Cardiac muscle cell (in vitro differentiated cells and primary cell): ENCODE measurements at regions not wholly inside any gene's neighbourhood (a gene's known extent, or its start where the extent isn't known, plus 50 kb on each side); places are given as distances from the start of the nearest gene placed in this dataset.

ENCODE experiments used
- DNase-seq, 2 donors: peaks; one replicate each; pipeline versions ENCODE4 v3.0.0 to v3.0.0-alpha.2; 2010 to 2017; ENCODE audit warnings: low read depth in 1 of 2, low spot score in 1 of 2
- H3K27ac ChIP-seq: fragments of 200-600 bp; sonication (generic); 2 replicates; pipeline ENCODE4 v1.5.1; 2016
- H3K27me3 ChIP-seq: fragments of 200-600 bp; sonication (generic); 2 replicates; pipeline ENCODE4 v1.6.0; 2016; ENCODE audit warnings: control low read depth
- H3K36me3 ChIP-seq: fragments of 200-600 bp; sonication (generic); 2 replicates; pipeline ENCODE4 v1.5.1; 2016; ENCODE audit warnings: control low read depth
- H3K4me1 ChIP-seq: fragments of 200-600 bp; sonication (generic); 2 replicates; pipeline ENCODE4 v1.8.1; 2017; ENCODE audit warnings: low read depth, mild to moderate bottlenecking, mixed run types
- H3K4me3 ChIP-seq: fragments of 200-600 bp; sonication (generic); 2 replicates; pipeline ENCODE4 v1.5.1; 2016; ENCODE audit warnings: mild to moderate bottlenecking
- H3K9me3 ChIP-seq: fragments of 200-600 bp; sonication (generic); 2 replicates; pipeline ENCODE4 v1.5.1; 2017; ENCODE audit warnings: low read depth, mild to moderate bottlenecking, control low read depth
- TF ChIP-seq, protein P1 (sequence below): IDR thresholded peaks from 2 replicates; pipeline ENCODE4 v1.5.1; 2012; ENCODE audit warnings: low read depth, mild to moderate bottlenecking, low read length

DNA sequence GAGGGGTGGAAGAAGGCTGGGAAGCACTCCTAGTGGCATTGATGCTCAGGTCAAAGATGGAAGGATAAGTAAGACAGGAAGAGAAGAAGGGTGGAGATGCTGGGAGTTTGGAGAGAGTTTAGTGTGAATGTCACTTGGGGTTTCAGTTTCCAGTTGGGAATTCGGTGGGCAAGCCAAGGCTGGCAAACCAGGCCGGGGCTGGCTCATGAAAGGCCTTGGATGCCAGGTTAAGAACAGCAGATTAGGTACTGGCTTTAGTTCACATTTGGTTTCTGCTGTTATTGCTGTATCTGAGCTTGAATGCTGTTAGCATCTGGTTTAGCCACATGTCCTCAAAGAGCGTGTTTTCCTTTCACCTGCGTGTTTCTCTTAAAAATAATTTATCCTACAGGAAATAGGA lies 69.6 kb downstream of the BLID start:
- H3K27ac ChIP-seq = no peak overlapping the region
- H3K4me3 ChIP-seq = no peak overlapping the region
- TF ChIP-seq, protein P1, sequence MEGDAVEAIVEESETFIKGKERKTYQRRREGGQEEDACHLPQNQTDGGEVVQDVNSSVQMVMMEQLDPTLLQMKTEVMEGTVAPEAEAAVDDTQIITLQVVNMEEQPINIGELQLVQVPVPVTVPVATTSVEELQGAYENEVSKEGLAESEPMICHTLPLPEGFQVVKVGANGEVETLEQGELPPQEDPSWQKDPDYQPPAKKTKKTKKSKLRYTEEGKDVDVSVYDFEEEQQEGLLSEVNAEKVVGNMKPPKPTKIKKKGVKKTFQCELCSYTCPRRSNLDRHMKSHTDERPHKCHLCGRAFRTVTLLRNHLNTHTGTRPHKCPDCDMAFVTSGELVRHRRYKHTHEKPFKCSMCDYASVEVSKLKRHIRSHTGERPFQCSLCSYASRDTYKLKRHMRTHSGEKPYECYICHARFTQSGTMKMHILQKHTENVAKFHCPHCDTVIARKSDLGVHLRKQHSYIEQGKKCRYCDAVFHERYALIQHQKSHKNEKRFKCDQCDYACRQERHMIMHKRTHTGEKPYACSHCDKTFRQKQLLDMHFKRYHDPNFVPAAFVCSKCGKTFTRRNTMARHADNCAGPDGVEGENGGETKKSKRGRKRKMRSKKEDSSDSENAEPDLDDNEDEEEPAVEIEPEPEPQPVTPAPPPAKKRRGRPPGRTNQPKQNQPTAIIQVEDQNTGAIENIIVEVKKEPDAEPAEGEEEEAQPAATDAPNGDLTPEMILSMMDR = no peak
- H3K4me1 ChIP-seq = no peaks in the 10 kb centered on the region
- H3K27me3 ChIP-seq = no peaks in the 10 kb centered on the region
- H3K9me3 ChIP-seq = no peaks in the 10 kb centered on the region
- no peak for DNase-seq
- H3K36me3 ChIP-seq = no peaks in the 10 kb centered on the region

DNA sequence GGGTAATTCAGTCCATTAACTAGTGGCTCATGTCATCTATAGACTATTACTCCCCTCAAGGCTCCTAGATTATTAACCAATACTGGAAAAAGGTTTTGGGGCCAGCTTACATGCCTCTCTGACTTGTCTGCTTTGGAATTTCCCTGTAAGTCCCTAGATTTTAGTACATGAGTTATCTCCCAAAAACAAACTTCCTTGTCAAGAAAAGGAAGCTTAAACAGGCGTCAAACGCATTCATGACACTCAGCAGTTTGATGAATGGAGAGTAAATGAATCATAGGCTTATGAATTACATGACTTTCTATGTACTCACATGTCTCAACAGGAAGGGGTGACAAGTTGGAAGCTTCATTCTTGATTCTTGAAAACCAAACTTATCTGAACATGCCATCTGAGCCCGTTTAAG lies 70.8 kb downstream of the BLID start:
- Histone ChIP-seq H3K9me3 (no peaks in the 10 kb centered on the region), H3K4me3 (no peak overlapping the region), H3K4me1 (no peaks in the 10 kb centered on the region), H3K27ac (no peak overlapping the region), H3K27me3 (no peaks in the 10 kb centered on the region), H3K36me3 (no peaks in the 10 kb centered on the region)
- peak in 1 of 2 donors; percentile 74 for DNase-seq
- TF ChIP-seq, protein P1 = no peak

DNA sequence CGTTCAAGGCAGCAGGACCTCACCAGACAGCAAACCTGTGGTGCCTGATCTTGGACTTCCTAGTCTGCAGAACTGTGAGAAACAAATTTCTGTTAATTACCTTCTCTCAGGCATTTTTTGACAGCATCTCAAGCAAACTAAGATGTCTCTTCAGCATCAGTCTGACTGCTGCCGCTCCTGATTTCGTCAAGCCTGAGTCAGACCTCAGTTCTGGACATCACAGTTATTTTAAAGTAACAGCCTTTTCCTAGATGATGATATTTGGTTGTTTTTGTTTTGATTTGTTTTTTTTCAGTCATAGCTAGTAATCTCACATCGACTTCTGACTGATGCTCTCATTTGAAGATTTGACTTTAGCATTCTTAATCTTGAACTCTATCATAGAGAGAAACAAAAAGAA lies 71.9 kb downstream of the BLID start:
- Histone ChIP-seq H3K4me3 (no peak overlapping the region), H3K27ac (no peak overlapping the region), H3K9me3 (no peaks in the 10 kb centered on the region), H3K4me1 (no peaks in the 10 kb centered on the region), H3K36me3 (no peaks in the 10 kb centered on the region), H3K27me3 (no peaks in the 10 kb centered on the region)
- TF ChIP-seq, protein P1 = no peak
- DNase-seq = no peak

DNA sequence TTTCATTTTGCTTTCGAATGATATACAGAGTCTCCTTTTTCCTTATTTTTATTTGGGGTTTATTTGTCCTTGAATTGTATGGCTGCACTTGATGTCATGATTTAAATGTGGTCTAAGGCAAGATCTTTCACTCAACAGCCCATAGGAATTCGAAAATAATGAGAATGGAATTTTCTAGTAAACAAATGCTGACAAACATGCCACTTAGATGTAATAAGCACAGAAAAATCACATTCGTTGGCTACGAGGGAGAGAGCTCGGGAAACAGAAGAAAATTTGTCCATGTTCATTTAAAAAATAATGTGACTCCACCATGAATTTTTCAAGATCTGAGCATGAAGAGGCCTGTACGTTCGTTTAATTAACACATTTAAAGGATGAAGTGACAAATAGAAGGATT lies 73.0 kb downstream of the BLID start:
- H3K27me3 ChIP-seq = no peaks in the 10 kb centered on the region
- no peak overlapping the region for H3K27ac ChIP-seq
- no peak for DNase-seq
- H3K4me3 ChIP-seq = no peak overlapping the region
- no peaks in the 10 kb centered on the region for H3K4me1 ChIP-seq
- TF ChIP-seq, protein P1 = no peak
- H3K9me3 ChIP-seq = no peaks in the 10 kb centered on the region
- no peaks in the 10 kb centered on the region for H3K36me3 ChIP-seq

DNA sequence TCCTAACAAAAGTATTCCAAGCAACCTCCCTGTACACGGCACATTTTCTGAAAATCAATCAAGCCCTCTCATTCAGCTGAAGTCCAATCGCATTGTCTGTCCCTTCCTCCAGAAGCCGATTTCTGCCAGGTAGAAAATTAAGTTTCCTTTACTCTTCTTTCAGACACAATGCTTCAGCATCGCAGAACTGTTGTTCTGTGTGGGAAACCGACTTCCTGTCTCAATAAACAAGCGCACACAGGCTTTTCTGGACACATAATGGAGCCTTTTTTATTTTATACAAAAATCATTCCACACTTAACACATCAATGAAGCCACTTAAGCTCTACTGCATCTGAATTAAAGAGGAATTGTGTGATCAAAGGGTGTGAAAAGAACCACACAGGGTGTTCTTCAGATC lies 75.6 kb downstream of the BLID start:
- peak in 1 of 2 donors; percentile 22 for DNase-seq
- no peak overlapping the region for H3K4me3 ChIP-seq
- TF ChIP-seq, protein P1 = no peak
- no peaks in the 10 kb centered on the region for H3K27me3 ChIP-seq
- H3K36me3 ChIP-seq = no peaks in the 10 kb centered on the region
- no peaks in the 10 kb centered on the region for H3K9me3 ChIP-seq
- no peak overlapping the region for H3K27ac ChIP-seq
- peaks cover 8% of the 10 kb centered on the region for H3K4me1 ChIP-seq

- H3K36me3 ChIP-seq = no peaks in the 10 kb centered on the region
- no peaks in the 10 kb centered on the region for H3K9me3 ChIP-seq
- TF ChIP-seq, protein P1 = no peak
- peaks cover 8% of the 10 kb centered on the region for H3K4me1 ChIP-seq
- no peak overlapping the region for H3K27ac ChIP-seq
- H3K27me3 ChIP-seq = no peaks in the 10 kb centered on the region
- DNase-seq = peak; percentile 34 to 80
- H3K4me3 ChIP-seq = no peak overlapping the region
Observed at GRCh38 chr11:122038543-122038942, 77.5 kb downstream of the BLID start.
